ENCODE measurements at regions not wholly inside any gene's neighbourhood (a gene's known extent, or its start where the extent isn't known, plus 50 kb on each side); places are given as distances from the start of the nearest gene placed in this dataset.

DNA sequence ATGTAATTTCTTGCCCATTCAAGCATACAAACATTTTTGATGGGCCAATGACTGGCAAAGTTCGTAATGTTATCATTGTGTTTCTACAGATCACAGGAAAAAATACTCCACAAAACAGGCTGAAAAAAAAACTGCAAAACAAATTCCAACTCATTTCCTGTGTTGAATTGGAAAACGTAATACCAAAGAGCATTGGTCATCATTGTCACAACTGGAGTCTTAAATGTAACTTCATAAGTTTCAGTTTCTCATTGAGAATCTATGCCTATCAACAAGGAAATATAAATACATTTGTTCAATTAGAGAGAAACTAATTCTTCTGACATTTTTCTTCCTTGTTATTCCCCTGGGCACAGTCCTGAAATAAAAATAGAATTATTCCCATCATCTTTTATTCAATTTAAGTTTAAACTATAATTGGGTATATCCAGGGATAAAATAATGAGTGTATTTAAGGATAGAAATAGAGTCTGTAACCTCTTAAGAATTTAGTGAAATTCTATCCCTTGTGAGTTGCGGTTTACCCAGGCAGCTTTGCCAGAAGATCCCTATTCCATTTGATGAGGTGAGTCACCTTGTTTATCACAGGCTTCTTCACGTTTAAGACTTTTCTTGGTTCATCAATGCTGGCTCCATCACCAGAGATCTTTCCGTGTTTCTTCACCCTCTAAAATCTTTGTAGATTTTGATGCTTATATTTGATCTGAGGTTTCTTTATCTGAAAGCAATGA, 112.7 kb upstream of the ITGA1 start:
- DNase-seq (ENCODE audit: low read depth) = no peak

DNA sequence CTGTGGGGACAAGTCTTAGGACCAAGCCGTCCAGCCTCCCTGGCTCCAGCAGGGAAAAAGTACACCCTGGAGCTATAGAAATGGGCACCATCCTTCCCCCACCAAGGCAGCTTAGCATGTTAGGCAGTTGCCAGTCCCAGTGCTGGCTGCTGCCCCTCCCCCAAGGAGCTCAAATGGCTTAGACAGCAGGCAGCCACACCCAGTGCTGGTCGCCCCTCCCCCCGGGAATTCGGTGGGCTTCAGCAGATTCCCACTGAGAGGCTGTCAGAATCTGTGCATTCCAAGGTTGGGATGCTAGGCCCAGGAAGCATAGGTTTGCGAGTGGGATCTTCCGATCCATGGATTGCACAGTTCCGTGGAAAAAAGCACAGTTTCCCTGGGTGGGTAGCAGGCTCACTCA, 105.2 kb upstream of the ITGA1 start:
- no peak for DNase-seq (ENCODE audit: low read depth)

DNA sequence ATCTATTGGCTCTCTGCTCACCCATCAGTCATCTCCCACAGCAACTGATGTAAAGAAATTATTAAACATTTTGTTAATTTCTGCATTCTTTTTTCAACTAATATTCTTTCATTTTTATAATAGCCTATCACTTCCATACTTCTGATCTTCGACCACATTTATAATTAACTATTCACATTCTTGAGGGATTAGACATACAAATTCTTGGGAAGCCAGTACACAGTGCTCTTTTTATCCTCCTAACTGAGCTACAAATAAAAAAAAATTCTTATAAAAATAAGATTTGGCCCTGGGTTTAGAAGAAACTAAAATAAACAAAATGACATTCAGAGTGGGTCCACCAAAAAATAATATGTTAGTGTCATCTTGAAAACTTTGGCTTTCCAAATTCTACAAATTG, 103.7 kb upstream of the ITGA1 start:
- DNase-seq (ENCODE audit: low read depth) = no peak

DNA sequence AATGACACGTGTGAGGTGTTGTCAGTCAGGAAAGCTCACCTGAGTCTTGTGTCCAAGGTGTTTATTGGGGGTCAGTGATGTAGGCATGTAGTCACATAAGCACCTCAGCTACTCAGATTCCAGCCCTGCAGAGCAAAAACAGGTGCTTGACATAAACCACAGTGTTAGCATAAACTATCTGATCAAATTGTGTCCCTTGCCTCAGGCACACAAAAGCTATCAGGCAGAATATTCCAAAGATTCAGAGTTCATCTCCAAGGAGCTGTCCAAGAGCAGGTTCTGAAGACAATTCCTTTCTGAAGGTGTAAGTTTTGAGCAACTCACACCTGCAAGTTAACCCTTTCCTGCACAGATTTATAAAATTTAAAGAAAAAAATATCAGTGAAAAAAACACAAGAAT, 102.2 kb upstream of the ITGA1 start:
- no peak for DNase-seq (ENCODE audit: low read depth)

- no peak for DNase-seq (ENCODE audit: low read depth)
Observed at GRCh38 chr5:52685971-52686370, 101.7 kb upstream of the ITGA1 start.

- no peak for DNase-seq (ENCODE audit: low read depth)
Observed at GRCh38 chr5:52690236-52690768, 97.4 kb upstream of the ITGA1 start.

DNA sequence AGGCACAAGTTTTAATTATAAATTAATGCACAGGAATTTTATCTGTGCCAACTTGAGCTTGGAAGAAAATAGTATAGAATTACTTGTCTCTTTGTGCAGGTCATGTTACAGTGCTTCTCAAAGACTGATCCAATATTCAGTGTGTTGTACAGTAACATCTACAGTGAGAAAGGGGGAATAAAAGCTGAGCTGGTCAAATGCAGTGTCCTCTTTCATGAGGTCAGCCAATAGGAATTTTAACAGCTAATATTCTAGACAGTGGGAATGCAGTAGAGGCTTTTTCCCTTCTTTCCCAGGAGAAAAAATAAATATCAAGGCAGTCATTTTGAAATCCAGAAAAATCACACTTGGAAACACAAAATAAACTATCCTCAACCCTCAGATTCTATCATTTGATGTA, 95.7 kb upstream of the ITGA1 start:
- DNase-seq (ENCODE audit: low read depth) = no peak

DNA sequence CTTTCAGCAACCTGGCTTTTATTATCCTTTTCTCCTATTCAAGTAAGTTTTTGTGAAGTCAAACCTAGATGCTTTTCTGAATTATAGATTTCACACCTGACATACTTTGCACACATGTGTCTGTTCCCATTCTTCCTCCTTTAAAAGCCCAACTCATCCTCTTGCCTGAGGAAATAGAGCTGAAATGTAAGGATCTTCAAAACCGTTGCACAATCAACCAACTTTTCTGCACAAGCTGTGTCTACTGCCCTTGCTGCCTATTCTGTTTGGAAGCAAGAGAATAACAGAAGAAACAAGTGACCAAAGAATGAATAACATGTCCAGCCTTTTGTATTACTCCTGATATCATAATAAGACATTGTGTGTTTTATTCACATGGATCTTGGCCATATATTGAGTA, 95.1 kb upstream of the ITGA1 start:
- DNase-seq (ENCODE audit: low read depth) = no peak

DNA sequence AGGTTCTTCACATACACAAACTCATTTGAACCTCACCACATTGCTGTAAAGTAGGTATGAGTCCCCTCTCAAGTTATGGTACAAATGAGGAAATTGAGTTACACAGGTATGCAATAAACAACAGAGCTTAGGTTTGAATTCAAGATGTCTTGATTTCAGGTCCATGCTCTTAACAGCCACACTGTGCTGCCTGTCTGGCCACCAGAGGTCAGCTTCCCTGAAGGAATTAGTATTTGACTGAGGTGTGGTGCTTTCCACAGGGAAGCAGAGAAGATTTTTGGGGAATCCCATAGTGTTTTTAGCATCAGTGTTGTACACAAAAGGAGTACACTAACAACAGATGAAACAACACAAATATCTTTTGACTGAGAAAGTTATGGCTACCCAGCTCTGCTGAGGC, 94.4 kb upstream of the ITGA1 start:
- DNase-seq (ENCODE audit: low read depth) = peak; percentile 10

- DNase-seq (ENCODE audit: low read depth) = no peak
Observed at GRCh38 chr5:52693836-52694235, 93.9 kb upstream of the ITGA1 start.

GRCh38 chr5:52694648-52695047, 93.1 kb upstream of the ITGA1 start:
- DNase-seq (ENCODE audit: low read depth) = no peak

- no peak for DNase-seq (ENCODE audit: low read depth)
Observed at GRCh38 chr5:52702877-52703276, 84.8 kb upstream of the ITGA1 start.

DNA sequence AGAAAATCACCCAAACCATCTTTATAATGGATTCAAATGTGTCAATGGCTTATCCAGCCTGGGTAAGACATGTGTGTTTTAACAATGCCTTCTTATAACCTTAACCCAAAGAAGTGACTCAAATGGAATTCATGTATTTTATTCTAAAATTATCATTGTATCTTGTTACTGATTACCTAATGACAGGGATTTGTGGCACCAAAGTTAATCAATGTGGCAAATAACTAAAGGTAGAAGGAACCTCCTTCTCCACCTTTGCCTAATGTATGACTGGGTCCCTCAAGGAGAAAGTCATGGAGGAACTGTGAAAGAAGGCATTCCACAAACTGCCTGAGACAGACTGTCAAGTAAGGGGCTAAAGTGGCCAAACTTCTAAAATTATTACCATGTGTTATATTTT, 84.4 kb upstream of the ITGA1 start:
- DNase-seq (ENCODE audit: low read depth) = no peak

GRCh38 chr5:52705720-52706119, 82.0 kb upstream of the ITGA1 start:
- DNase-seq (ENCODE audit: low read depth) = no peak

GRCh38 chr5:52706775-52707174, 80.9 kb upstream of the ITGA1 start:
- no peak for DNase-seq (ENCODE audit: low read depth)

DNA sequence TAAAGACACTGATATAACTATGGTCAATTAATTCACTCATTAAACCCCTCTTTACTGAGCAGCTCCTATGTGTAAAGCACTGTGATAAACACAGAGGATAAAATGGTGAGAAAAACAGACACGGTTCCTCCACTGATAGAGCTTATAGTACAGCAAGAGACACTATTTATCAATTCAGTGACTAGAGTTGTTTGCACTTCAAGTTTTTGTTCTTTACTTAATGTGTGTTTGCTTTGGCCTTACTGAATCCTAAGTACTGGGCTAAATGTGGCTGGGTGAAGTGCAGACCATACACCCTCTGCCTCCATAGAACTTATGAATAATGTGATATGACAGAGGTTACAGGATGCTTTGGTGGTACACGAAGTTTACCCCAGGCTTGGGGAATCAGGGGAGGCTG, 80.1 kb upstream of the ITGA1 start:
- DNase-seq (ENCODE audit: low read depth) = no peak

DNA sequence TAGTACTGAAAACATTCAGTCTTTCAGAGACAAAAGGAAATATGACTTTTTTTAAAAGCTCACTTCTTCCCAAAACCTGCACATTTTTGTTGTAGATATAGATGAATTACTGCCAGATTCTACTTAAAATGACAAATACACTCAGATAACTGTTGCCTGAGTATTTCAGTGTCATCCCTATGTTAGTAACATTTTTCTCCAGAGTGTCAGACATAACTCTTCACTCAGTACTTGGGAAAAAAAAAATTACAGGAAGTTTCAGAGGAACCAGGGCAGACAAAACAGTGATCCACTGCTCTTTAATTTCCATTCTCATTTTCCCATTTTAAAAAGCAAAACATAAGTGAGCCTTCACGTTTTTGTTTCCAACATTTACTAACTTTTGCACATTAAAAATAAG, 79.3 kb upstream of the ITGA1 start:
- DNase-seq (ENCODE audit: low read depth) = no peak

GRCh38 chr5:52709167-52709925, 78.4 kb upstream of the ITGA1 start:
- no peak for DNase-seq (ENCODE audit: low read depth)

DNA sequence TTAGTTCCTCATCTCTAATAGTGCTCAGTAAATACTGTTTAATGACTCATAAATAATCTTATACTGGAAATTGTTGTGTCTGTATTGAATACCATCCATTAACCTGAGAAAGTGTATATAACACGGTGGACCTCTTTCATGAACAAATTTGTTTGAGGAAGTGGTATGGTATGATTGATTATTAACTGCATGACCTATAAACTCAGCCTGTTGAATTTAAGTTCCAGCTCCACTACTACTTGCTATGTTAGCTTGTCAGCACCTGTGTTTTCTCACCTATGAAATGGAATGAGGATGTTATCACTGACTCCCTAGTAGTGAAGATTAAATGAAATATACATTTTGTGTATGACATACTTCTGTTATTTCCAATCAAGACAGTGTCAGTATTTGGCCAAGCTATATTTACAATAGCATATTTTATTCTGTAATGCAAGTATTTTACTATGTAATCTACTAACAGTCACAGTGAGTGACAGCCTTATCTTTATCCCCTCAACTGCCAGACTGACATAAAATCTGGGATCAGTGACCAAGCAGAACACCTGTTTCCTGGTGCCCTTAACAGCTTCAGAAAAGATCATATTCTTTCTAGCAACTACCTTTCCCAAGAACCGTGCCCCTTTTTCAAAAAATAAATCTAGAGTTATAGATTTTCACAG, 77.3 kb upstream of the ITGA1 start:
- DNase-seq (ENCODE audit: low read depth) = no peak

- no peak for DNase-seq (ENCODE audit: low read depth)
Observed at GRCh38 chr5:52710972-52711596, 76.6 kb upstream of the ITGA1 start.

DNA sequence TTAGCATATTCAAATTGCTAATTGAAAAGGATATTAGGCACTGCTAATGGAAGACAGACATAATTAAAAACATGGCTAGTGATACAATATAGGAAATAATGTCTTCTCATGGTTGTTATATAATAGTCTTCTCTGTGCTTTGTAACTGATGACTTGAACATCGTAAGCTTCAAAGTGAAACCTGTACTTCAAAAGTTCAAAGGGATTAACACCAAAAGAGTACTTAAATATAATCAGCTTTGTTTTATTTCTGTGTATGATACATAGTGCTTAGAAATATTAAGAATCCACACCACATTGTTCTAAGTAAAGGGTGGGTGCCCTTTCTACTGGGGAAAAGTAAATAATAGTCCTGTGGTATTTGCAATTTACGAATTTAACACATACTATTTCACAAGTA, 75.4 kb upstream of the ITGA1 start:
- DNase-seq (ENCODE audit: low read depth) = no peak

DNA sequence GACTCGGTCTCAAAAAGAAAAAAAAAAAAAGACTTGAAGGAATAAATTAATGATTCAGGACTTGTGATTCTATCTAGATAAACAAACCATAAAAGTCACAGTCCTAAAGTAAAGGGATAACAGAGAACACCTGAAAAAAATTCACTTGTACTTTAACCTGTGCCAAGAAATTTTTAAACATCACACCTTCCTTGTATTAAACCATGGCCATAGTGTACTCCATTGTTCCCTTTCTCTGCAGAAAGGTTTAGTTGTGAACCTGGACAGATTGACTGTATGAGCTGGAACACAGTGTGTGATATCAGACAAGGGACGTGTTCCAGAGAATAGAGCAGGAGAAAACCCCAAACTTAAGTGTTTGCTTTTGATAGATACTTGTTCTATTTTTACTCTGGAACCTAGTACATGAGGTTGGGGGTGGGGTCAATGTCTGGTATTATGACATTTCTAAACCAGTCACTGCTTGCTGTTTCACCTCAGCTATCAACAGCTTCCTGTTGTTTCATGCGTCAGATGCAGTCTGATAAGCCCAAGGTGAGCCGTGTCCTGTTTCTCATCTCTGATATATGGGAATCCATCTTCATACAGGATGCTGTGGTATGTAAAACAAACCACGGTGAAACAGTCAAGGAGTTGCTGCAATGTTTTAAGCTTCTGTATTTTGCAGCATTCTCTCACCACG, 62.5 kb upstream of the ITGA1 start:
- peak; percentile 67 for DNase-seq (ENCODE audit: low read depth)

All from T follicular helper cell (primary cell).